Osteoblast (primary cell): ENCODE measurements at regions not wholly inside any gene's neighbourhood (a gene's known extent, or its start where the extent isn't known, plus 50 kb on each side); places are given as distances from the start of the nearest gene placed in this dataset.

Experiments used
- DNase-seq: peaks from one replicate; pipeline ENCODE4 v3.0.0; 2011; ENCODE audit warnings: low spot score, mixed read lengths; ENCODE audit not compliant: insufficient read length; ENCODE audit errors: missing footprints
- H2AFZ ChIP-seq: 2 replicates; pipeline ENCODE4 v1.6.0; 2011; ENCODE audit warnings: mild to moderate bottlenecking, low read length
- H3K27ac ChIP-seq: 2 replicates; pipeline ENCODE4 v1.5.1; 2011; ENCODE audit warnings: mild to moderate bottlenecking, low read depth, low read length, moderate library complexity
- H3K27me3 ChIP-seq: 2 replicates; pipeline ENCODE4 v1.6.0; 2012; ENCODE audit warnings: mild to moderate bottlenecking, control low read depth, inconsistent platforms, low read length, moderate library complexity; ENCODE audit not compliant: insufficient read depth
- H3K36me3 ChIP-seq: 2 replicates; pipeline ENCODE4 v1.5.1; 2011; ENCODE audit warnings: mild to moderate bottlenecking, low read length, control low read depth, moderate library complexity; ENCODE audit not compliant: insufficient read depth
- H3K4me1 ChIP-seq: 2 replicates; pipeline ENCODE4 v1.5.1; 2011; ENCODE audit warnings: mild to moderate bottlenecking, low read length, control low read depth, moderate library complexity; ENCODE audit not compliant: insufficient read depth
- H3K4me2 ChIP-seq: 2 replicates; pipeline ENCODE4 v1.6.0; 2011; ENCODE audit warnings: mild to moderate bottlenecking, low read length; ENCODE audit not compliant: insufficient read depth
- H3K4me3 ChIP-seq: fragments of 200-600 bp; sonication (generic); 3 replicates; pipeline ENCODE4 v1.5.1; 2012; ENCODE audit warnings: mild to moderate bottlenecking, low read length, inconsistent platforms; ENCODE audit not compliant: insufficient read depth
- H3K79me2 ChIP-seq: 2 replicates; pipeline ENCODE4 v1.6.0; 2012; ENCODE audit warnings: mild to moderate bottlenecking, low read length, control low read depth, inconsistent platforms; ENCODE audit not compliant: insufficient read depth
- H3K9me3 ChIP-seq: 2 replicates; pipeline ENCODE4 v1.5.1; 2011; ENCODE audit warnings: low read depth, low read length, control low read depth
- H4K20me1 ChIP-seq: 2 replicates; pipeline ENCODE4 v1.6.0; 2012; ENCODE audit warnings: mild to moderate bottlenecking, low read length, control low read depth; ENCODE audit not compliant: insufficient read depth
- TF ChIP-seq, protein P1 (sequence below): IDR thresholded peaks from 2 replicates; pipeline ENCODE4 v1.5.1; 2011; ENCODE audit warnings: mild to moderate bottlenecking, low read depth, low read length, moderate library complexity; ENCODE audit errors: extremely low read depth

- Histone ChIP-seq H4K20me1 (no peaks in the 10 kb centered on the region), H3K36me3 (no peaks in the 10 kb centered on the region), H3K4me1 (no peaks in the 10 kb centered on the region), H3K4me2 (no peak overlapping the region), H2AFZ (no peak overlapping the region), H3K4me3 (no peak overlapping the region), H3K27ac (no peak overlapping the region), H3K9me3 (no peaks in the 10 kb centered on the region), H3K27me3 (no peaks in the 10 kb centered on the region), H3K79me2 (no peaks in the 10 kb centered on the region)
- DNase-seq: no peak
- TF ChIP-seq, protein P1, sequence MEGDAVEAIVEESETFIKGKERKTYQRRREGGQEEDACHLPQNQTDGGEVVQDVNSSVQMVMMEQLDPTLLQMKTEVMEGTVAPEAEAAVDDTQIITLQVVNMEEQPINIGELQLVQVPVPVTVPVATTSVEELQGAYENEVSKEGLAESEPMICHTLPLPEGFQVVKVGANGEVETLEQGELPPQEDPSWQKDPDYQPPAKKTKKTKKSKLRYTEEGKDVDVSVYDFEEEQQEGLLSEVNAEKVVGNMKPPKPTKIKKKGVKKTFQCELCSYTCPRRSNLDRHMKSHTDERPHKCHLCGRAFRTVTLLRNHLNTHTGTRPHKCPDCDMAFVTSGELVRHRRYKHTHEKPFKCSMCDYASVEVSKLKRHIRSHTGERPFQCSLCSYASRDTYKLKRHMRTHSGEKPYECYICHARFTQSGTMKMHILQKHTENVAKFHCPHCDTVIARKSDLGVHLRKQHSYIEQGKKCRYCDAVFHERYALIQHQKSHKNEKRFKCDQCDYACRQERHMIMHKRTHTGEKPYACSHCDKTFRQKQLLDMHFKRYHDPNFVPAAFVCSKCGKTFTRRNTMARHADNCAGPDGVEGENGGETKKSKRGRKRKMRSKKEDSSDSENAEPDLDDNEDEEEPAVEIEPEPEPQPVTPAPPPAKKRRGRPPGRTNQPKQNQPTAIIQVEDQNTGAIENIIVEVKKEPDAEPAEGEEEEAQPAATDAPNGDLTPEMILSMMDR: no peak
These were observed 105.4 kb downstream of the RFX6 start for GRCh38 chr6:116982401-116982800.

DNA sequence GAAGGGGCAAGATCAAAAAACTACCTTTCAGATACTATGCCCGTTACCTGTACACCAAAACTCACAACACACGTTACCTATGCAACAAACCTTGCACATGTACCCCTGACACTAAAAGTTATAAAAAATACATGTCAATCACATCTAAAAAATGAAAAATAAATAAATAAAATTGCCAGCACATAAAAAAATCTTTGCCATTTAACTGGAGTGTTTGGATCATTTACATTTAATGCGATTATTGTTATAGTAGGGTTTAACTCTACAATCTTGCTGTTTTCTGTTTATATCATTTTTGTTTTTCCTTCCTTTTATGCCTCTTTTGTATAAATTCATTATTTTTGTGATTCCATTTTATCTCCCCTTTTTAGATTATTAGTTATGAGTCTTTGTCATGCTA lies 106.3 kb downstream of the RFX6 start:
- H3K36me3 ChIP-seq: no peaks in the 10 kb centered on the region
- H3K79me2 ChIP-seq: no peaks in the 10 kb centered on the region

DNA sequence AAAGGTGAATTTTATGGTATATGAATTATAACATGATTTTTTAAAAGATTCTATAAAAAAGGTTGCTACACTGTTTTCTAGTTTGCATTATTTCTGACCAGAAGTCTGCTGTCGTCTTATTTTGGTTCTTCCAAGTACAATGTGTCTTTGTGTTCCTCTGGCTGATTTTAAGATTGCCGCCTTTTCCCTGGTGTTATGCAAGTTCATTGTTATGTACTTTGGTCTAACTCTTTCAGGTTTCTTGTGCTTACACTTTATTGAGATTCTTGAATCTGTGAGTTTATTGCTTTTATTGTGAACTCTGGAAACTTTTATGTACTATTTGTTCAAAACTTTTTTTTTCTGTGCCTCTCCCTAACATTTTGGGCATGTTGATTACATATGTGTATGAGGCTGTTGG lies 109.8 kb downstream of the RFX6 start:
- no peak for DNase-seq
- Histone ChIP-seq H2AFZ (no peak overlapping the region), H3K79me2 (no peaks in the 10 kb centered on the region), H3K27ac (no peak overlapping the region), H3K4me2 (no peak overlapping the region), H3K27me3 (no peaks in the 10 kb centered on the region), H4K20me1 (no peaks in the 10 kb centered on the region), H3K4me1 (no peaks in the 10 kb centered on the region), H3K36me3 (no peaks in the 10 kb centered on the region), H3K4me3 (no peak overlapping the region), H3K9me3 (no peaks in the 10 kb centered on the region)
- TF ChIP-seq, protein P1: no peak

More for the DNA sequence above, 106.3 kb downstream of the RFX6 start:
- no peak for DNase-seq
- H3K27me3 ChIP-seq: no peaks in the 10 kb centered on the region
- no peak overlapping the region for H2AFZ ChIP-seq
- no peak overlapping the region for H3K27ac ChIP-seq
- TF ChIP-seq, protein P1: no peak
- no peaks in the 10 kb centered on the region for H3K4me1 ChIP-seq
- H3K9me3 ChIP-seq: no peaks in the 10 kb centered on the region
- no peaks in the 10 kb centered on the region for H4K20me1 ChIP-seq
- H3K4me3 ChIP-seq: no peak overlapping the region
- no peak overlapping the region for H3K4me2 ChIP-seq

- no peaks in the 10 kb centered on the region for H3K9me3 ChIP-seq
- no peak overlapping the region for H3K27ac ChIP-seq
- TF ChIP-seq, protein P1: no peak
- H3K4me1 ChIP-seq: no peaks in the 10 kb centered on the region
- no peak overlapping the region for H2AFZ ChIP-seq
- no peak overlapping the region for H3K4me3 ChIP-seq
- no peaks in the 10 kb centered on the region for H3K36me3 ChIP-seq
- H3K4me2 ChIP-seq: no peak overlapping the region
- no peaks in the 10 kb centered on the region for H3K79me2 ChIP-seq
- DNase-seq: no peak
- H4K20me1 ChIP-seq: no peaks in the 10 kb centered on the region
- H3K27me3 ChIP-seq: no peaks in the 10 kb centered on the region
These were observed 113.6 kb downstream of the RFX6 start for GRCh38 chr6:116990679-116991078.
